Liver (tissue), 8 donors: ENCODE measurements at regions not wholly inside any gene's neighbourhood (a gene's known extent, or its start where the extent isn't known, plus 50 kb on each side); places are given as distances from the start of the nearest gene placed in this dataset.

Experiments
- DNase-seq: peaks from one replicate; pipeline ENCODE4 v3.0.0-alpha.2; 2017; ENCODE audit warnings: low spot score
- H3K27ac ChIP-seq, 2 donors: one replicate each; pipeline ENCODE4 v1.7.0; 2013; ENCODE audit warnings: inconsistent platforms in 2 of 2, low read length in 2 of 2, control low read depth in 1 of 2, low read depth in 1 of 2, mild to moderate bottlenecking in 1 of 2
- H3K27me3 ChIP-seq, 4 donors: one replicate each; pipeline versions ENCODE4 v1.6.1 to v1.7.0; 2013; ENCODE audit warnings: low read length in 3 of 4, inconsistent platforms in 1 of 4, mild to moderate bottlenecking in 1 of 4, moderate library complexity in 1 of 4; ENCODE audit not compliant: control insufficient read depth in 4 of 4, insufficient read depth in 4 of 4
- H3K36me3 ChIP-seq, 4 donors: one replicate each; pipeline versions ENCODE4 v1.6.1 to v1.7.0; 2013; ENCODE audit warnings: low read length in 3 of 4, mild to moderate bottlenecking in 3 of 4, low read depth in 1 of 4, moderate library complexity in 1 of 4; ENCODE audit not compliant: control insufficient read depth in 4 of 4, insufficient read depth in 3 of 4
- H3K4me1 ChIP-seq, 4 donors: one replicate each; pipeline versions ENCODE4 v1.6.1 to v1.7.0; 2013; ENCODE audit warnings: low read length in 3 of 4, mild to moderate bottlenecking in 3 of 4, moderate library complexity in 1 of 4; ENCODE audit not compliant: control insufficient read depth in 4 of 4, insufficient read depth in 4 of 4
- H3K4me3 ChIP-seq, 3 donors: one replicate each; pipeline versions ENCODE4 v1.6.1 to v1.7.0; 2013; ENCODE audit warnings: low read length in 3 of 3, control low read depth in 1 of 3, low read depth in 1 of 3, mild to moderate bottlenecking in 1 of 3
- H3K9ac ChIP-seq, 2 donors: one replicate each; pipeline ENCODE4 v1.7.0; 2013; ENCODE audit warnings: low read length in 2 of 2, mild to moderate bottlenecking in 2 of 2, moderate library complexity in 2 of 2, control low read depth in 1 of 2, low read depth in 1 of 2
- H3K9me3 ChIP-seq, 4 donors: one replicate each; pipeline versions ENCODE4 v1.6.1 to v1.7.0; 2013; ENCODE audit warnings: low read length in 3 of 4; ENCODE audit not compliant: control insufficient read depth in 4 of 4
- ATF3 ChIP-seq: IDR thresholded peaks from 2 replicates; pipeline ENCODE4 v1.6.1; 2016; ENCODE audit warnings: antibody characterized with exemption
- CTCF ChIP-seq: fragments of 150-350 bp; IDR thresholded peaks from 2 replicates; pipeline ENCODE4 v1.5.1; 2017; ENCODE audit warnings: improper control_type of control experiment, low read depth, low read length; ENCODE audit not compliant: missing input control
- FOXA1 ChIP-seq: IDR thresholded peaks from 2 replicates; pipeline ENCODE4 v1.6.1; 2016; ENCODE audit warnings: antibody characterized with exemption
- FOXA2 ChIP-seq: IDR thresholded peaks from 2 replicates; pipeline ENCODE4 v1.6.1; 2016; ENCODE audit warnings: antibody characterized with exemption
- GABPA ChIP-seq, 2 donors: IDR thresholded peaks in 1 of 2; conservative IDR thresholded peaks in 1 of 2; 2 replicates each; pipeline ENCODE4 v1.6.1; 2016; ENCODE audit warnings: antibody characterized with exemption in 2 of 2, mild to moderate bottlenecking in 1 of 2, moderate library complexity in 1 of 2
- HNF4G ChIP-seq: IDR thresholded peaks from 2 replicates; pipeline ENCODE4 v1.6.1; 2016; ENCODE audit warnings: antibody characterized with exemption
- JUND ChIP-seq, 2 donors: IDR thresholded peaks; 2 replicates each; pipeline ENCODE4 v1.6.1; 2016; ENCODE audit warnings: antibody characterized with exemption in 2 of 2
- MAX ChIP-seq: IDR thresholded peaks from 2 replicates; pipeline ENCODE4 v1.6.1; 2016; ENCODE audit warnings: antibody characterized with exemption
- RAD21 ChIP-seq, 2 donors: IDR thresholded peaks; 2 replicates each; pipeline ENCODE4 v1.6.1; 2016; ENCODE audit warnings: antibody characterized with exemption in 2 of 2, mild to moderate bottlenecking in 2 of 2
- REST ChIP-seq: IDR thresholded peaks from 2 replicates; pipeline ENCODE4 v1.6.1; 2016; ENCODE audit warnings: antibody characterized with exemption, mild to moderate bottlenecking
- RXRA ChIP-seq, 2 donors: IDR thresholded peaks; 2 replicates each; pipeline ENCODE4 v1.6.1; 2017 to 2018; ENCODE audit warnings: antibody characterized with exemption in 2 of 2, mild to moderate bottlenecking in 1 of 2
- SP1 ChIP-seq: IDR thresholded peaks from 2 replicates; pipeline ENCODE4 v1.6.1; 2018; ENCODE audit warnings: antibody characterized with exemption, mild to moderate bottlenecking
- ZBTB33 ChIP-seq: IDR thresholded peaks from 2 replicates; pipeline ENCODE4 v1.6.1; 2016; ENCODE audit warnings: antibody characterized with exemption
- WGBS: extraction: QIAGEN DNeasy Blood & Tissue Kit; methylation state at CpG from one replicate; pipeline ENCODE4 v1.1.7; 2013; 5-methylcytosine and 5-hydroxymethylcytosine counted together
- donor health status: healthy.
- donor health status: healthy.
- donor health status: healthy.
- donor health status: healthy.
- donor health status: healthy.

GRCh38 chr6:97347111-97347510 is 64.1 kb upstream of the MMS22L start:
- Histone ChIP-seq H3K27ac (no peak overlapping the region), H3K36me3 (no peaks in the 10 kb centered on the region), H3K4me3 (no peak overlapping the region), H3K27me3 (no peaks in the 10 kb centered on the region), H3K9ac (no peak overlapping the region), H3K9me3 (no peaks in the 10 kb centered on the region), H3K4me1 (no peaks in the 10 kb centered on the region)
- no peak for TF ChIP-seq ZBTB33
- no peak for TF ChIP-seq JUND (IDR thresholded peaks at IDR 0.05)
- TF ChIP-seq SP1, result no peak
- no peak for TF ChIP-seq MAX
- no peak for TF ChIP-seq CTCF
- TF ChIP-seq GABPA (IDR thresholded peaks at IDR 0.05 in 1 of 2, conservative IDR thresholded peaks at IDR 0.05 in 1 of 2), result no peak
- TF ChIP-seq ATF3, result no peak
- no peak for TF ChIP-seq RXRA (IDR thresholded peaks at IDR 0.05)
- TF ChIP-seq RAD21 (IDR thresholded peaks at IDR 0.05), result no peak
- no peak for TF ChIP-seq HNF4G
- no peak for TF ChIP-seq FOXA2
- TF ChIP-seq FOXA1, result no peak
- no peak for TF ChIP-seq REST
- no peak for DNase-seq

- Histone ChIP-seq H3K4me1 (no peaks in the 10 kb centered on the region), H3K36me3 (no peaks in the 10 kb centered on the region), H3K27me3 (no peaks in the 10 kb centered on the region), H3K9me3 (no peaks in the 10 kb centered on the region), H3K27ac (no peak overlapping the region), H3K9ac (no peak overlapping the region), H3K4me3 (no peak overlapping the region)
- no peak for DNase-seq
- TF ChIP-seq RAD21 (IDR thresholded peaks at IDR 0.05), result no peak
- 63% methylated on average over 2 of the region's 2 CpGs for WGBS
Measured at GRCh38 chr6:97361286-97361685, 78.3 kb upstream of the MMS22L start.
